NB4 (cell line): ENCODE measurements at regions not wholly inside any gene's neighbourhood (a gene's known extent, or its start where the extent isn't known, plus 50 kb on each side); places are given as distances from the start of the nearest gene placed in this dataset.

Experiments used
- MYC ChIP-seq: IDR thresholded peaks from 2 replicates; pipeline ENCODE4 v1.6.1; 2011; ENCODE audit warnings: low read depth, low read length
- POLR2A ChIP-seq: IDR thresholded peaks from 2 replicates; pipeline ENCODE4 v1.6.1; 2011; ENCODE audit warnings: mild to moderate bottlenecking; ENCODE audit not compliant: insufficient read length; ENCODE audit errors: extremely low read depth
- TF ChIP-seq, protein P1 (sequence below): IDR thresholded peaks from one replicate; pipeline ENCODE4 v1.5.1; 2012; ENCODE audit warnings: low read depth, low read length
- TF ChIP-seq, protein P2 (sequence below): IDR thresholded peaks from 2 replicates; pipeline ENCODE4 v1.6.1; 2011; ENCODE audit warnings: low read depth, low read length

DNA sequence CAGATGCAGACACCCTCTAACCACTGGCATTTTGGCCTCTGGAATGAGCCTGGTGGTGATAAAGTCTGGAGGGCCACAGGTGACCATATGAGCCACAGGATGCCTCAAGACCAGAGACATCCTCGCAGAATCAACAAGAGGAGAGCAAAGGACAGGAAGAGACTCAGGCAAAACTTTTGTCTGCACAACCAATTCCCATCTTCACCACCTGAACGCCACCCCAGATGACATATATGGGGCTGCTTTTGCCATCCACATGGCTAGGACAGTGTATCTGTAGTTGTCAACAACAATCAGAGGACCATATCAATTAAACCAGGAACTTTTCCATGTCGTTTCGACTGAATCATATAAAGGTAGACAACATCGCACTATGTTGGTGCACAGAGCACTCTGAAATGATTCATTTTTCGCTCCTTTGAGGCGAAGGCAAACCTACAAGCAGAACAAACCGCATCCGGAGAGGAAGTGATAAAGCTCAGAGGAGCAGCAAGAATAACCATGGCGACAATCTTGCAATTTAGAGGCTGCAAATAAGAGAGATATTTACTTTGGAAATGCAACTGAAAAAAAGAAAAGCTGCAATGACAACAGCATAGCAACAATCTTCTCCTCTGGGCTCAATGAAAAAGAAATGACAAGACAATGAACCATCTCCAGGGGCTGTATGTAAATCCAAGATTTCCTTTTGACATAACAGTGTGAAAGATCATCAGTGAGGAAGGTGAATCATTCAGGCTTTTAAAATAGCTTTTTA lies 204.5 kb downstream of the ARL4C start:
- TF ChIP-seq POLR2A = no peak
- TF ChIP-seq, protein P1, sequence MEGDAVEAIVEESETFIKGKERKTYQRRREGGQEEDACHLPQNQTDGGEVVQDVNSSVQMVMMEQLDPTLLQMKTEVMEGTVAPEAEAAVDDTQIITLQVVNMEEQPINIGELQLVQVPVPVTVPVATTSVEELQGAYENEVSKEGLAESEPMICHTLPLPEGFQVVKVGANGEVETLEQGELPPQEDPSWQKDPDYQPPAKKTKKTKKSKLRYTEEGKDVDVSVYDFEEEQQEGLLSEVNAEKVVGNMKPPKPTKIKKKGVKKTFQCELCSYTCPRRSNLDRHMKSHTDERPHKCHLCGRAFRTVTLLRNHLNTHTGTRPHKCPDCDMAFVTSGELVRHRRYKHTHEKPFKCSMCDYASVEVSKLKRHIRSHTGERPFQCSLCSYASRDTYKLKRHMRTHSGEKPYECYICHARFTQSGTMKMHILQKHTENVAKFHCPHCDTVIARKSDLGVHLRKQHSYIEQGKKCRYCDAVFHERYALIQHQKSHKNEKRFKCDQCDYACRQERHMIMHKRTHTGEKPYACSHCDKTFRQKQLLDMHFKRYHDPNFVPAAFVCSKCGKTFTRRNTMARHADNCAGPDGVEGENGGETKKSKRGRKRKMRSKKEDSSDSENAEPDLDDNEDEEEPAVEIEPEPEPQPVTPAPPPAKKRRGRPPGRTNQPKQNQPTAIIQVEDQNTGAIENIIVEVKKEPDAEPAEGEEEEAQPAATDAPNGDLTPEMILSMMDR = no peak
- TF ChIP-seq, protein P2, sequence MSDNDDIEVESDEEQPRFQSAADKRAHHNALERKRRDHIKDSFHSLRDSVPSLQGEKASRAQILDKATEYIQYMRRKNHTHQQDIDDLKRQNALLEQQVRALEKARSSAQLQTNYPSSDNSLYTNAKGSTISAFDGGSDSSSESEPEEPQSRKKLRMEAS = no peak
- no peak for TF ChIP-seq MYC
